Fibroblast of skin of right biceps (primary cell): ENCODE measurements at regions not wholly inside any gene's neighbourhood (a gene's known extent, or its start where the extent isn't known, plus 50 kb on each side); places are given as distances from the start of the nearest gene placed in this dataset.
"Not testable (repeated sequence)": the region's sequence is repeated elsewhere in the genome, so short reads cannot be mapped to it uniquely, and the experiment has no call there.

Experiments used
- DNase-seq: peaks from one replicate; pipeline ENCODE4 v3.0.0-alpha.2; 2013

DNA sequence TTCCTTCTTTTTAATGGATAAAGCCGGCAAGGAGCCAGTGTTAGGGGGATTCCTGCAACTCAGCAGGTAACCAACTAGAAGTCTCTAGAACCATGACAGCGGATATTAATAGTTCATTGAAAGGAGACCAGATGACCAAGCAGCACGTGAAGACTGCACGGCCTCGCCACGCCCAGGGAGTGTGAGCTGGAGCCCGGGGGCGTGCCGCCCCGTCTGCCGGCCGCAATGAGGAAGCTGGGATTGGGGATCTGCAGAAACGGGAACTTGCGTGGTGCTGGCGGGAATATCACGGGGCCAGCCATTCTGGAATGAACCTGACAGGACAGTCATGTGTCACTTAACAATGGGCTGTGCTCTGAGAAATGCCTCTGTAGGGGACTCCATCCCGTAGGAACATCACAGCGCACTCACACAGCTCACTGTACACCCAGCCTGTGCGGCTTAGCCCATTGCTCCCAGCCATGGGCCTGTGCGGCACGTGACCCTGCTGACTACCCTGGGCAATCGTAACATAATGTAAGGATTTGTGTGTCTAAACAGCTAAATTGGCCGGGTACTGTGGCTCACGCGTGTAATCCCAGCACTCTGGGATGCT lies 4092.8 kb upstream of the TPTE start:
- not testable (repeated sequence) for DNase-seq

DNA sequence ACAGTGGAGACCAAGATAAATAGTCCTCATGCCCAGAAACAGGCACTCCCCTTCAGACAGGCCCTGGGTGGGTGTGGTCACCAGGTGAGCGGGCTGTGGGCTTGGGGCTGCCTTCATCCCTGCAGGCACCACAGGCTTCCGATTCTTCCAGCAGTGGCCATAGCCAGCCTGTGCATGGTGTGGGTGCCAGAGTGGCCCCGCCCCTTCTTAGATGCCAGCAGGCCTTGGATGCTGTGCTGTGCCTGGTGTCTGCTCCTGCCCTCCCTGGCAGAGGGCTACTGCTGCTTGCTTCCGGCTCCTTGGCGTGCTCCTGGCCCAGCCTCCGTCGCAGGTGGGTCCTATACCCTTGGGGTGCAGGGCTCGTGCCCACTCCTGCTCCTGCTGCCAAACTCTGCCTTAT lies 4091.5 kb upstream of the TPTE start:
- DNase-seq = not testable (repeated sequence)

DNA sequence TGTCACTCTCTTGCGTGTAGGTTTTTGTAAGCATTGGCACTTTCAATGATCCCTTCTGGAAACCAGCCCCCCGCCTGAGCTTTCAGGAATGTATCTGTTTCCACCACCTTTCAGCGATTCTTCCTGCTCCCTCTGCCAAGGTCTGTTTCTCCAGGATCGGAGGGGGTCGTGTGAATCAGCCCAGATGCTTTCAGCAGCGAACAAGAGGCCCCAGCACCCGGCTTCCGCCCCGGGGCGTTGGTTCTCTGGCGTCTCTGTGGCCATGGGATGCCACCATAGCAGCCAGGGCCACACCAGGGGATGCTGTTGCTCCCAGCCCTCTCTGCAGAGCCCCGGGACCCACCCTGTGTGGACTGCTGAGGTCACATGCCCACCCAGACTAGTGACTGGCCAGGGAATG lies 4088.2 kb upstream of the TPTE start:
- not testable (repeated sequence) for DNase-seq

- DNase-seq = not testable (repeated sequence)
These were observed 4085.2 kb upstream of the TPTE start for GRCh38 chr21:6436205-6436604.

GRCh38 chr21:6436971-6437833 lies 4084.2 kb upstream of the TPTE start:
- DNase-seq = not testable (repeated sequence)

DNA sequence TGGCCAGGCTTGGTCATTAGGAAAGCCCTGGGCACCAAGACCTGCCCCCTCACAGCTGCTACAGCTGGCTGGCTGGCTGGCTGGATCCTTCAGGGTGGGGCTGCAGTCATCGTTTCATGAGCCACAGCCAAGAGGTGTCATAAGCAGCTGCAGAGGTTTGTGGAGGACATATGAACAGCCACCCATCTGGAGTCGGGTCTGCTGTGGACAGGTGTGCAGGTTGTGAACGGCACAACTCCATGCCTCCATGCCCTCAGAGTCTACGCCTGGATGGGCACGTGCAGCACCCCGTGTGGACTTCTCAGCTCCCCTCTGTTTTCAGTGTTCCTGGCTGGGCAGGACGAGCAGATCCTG lies 4083.6 kb upstream of the TPTE start:
- not testable (repeated sequence) for DNase-seq

DNA sequence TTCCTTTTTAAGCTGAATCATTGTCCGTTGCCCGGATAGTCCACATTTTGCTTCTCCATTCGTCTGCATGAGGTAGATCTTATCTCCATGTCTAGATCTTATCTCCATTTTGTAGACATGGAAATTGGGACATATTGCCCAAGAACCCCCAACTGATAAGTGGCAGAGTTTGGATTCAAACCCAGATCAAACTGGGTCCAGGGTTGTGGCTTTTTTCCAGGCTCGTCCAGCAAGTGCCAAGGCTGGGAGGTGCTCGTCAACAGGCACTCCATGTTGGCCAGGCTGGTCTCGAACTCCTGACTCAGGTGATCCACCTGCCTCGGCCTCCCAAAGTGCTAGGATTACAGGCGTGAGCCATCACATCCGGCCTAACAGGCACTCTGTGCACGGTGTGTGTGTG lies 4082.3 kb upstream of the TPTE start:
- not testable (repeated sequence) for DNase-seq

DNA sequence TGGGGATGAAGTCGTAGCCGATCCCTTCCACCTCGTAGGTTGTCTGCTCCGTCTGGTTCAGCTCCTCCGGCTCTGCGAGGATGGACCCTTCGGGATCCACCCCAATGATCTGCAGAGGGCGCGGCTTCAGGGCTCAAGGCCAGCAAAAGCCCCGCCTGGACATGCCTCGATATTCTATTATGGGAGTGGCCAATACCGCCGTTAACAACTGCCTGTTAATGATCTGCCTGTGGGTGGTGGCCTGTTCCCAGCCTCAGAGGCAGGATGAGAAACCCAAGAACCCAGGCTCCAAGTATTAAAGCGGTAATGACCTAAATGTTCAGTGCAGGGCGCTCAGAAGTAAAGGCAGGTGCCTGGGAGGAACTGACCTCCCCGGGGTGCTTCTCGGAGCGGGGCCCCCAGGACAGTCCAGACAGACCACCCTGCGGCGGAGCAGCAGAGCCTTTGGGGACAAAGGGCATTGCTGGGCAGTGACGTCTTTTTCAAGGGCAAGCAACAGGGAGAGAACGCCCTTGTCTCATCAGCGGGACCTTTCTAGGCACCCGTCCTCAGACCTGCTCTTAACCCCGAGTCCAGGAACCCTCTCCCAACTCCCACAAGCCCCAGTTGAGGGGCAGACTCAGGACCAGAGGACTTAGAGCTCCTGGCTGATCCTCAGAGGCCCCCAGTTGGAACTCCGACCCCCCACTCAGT lies 4066.6 kb upstream of the TPTE start:
- not testable (repeated sequence) for DNase-seq

GRCh38 chr21:6456011-6456661 lies 4065.2 kb upstream of the TPTE start:
- DNase-seq = not testable (repeated sequence)

- DNase-seq = not testable (repeated sequence)
These were observed 4061.6 kb upstream of the TPTE start for GRCh38 chr21:6459761-6460160.

GRCh38 chr21:6461358-6461757 lies 4060.0 kb upstream of the TPTE start:
- not testable (repeated sequence) for DNase-seq

GRCh38 chr21:6464419-6464818 lies 4057.0 kb upstream of the TPTE start:
- not testable (repeated sequence) for DNase-seq

- not testable (repeated sequence) for DNase-seq
These were observed 4055.2 kb upstream of the TPTE start for GRCh38 chr21:6466081-6466698.

DNA sequence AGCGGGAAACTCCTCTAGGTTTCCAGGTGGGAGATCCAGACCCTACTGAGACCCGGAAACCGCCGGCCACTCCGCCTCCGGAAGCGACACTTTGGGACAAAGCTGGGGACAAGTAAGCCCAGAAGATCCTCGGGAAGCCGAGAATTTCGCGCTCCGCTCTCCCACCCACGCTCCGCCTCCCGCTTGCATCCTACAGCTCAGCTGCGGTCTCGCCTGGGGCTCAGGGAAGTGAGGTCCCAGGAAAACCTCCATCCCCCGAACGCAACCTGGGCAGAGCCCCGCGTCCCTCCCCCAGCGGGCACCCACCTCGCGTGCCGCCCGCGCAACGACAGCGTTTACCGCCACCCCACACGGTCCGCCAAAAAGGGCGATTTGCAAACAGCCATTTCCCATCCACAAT lies 4054.7 kb upstream of the TPTE start:
- DNase-seq = not testable (repeated sequence)

- not testable (repeated sequence) for DNase-seq
These were observed 4054.1 kb upstream of the TPTE start for GRCh38 chr21:6467189-6467774.

- DNase-seq = not testable (repeated sequence)
These were observed 4053.5 kb upstream of the TPTE start for GRCh38 chr21:6467907-6468306.

GRCh38 chr21:6468331-6468860 lies 4053.0 kb upstream of the TPTE start:
- DNase-seq = not testable (repeated sequence)

GRCh38 chr21:6474250-6474968 lies 4047.0 kb upstream of the TPTE start:
- not testable (repeated sequence) for DNase-seq

DNA sequence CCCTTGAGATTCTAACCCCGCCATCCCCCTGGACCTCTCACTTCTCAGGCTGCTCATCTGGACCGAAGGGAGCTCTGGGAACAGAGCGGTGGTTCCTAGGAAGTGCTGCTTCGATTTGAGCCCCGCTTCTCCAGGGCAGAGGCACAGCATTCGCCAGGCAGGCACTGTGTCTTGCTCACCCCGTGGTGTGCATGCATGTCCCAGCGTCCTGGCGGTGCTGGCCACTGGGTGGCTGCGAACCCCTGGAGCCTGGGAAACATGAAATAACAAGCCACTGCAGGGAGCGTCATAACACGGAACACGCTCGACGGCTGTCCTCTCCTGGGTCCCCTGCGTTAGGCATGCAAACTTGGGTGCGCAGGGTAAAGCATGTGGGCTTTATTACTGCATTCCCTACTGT lies 4040.3 kb upstream of the TPTE start:
- not testable (repeated sequence) for DNase-seq

DNA sequence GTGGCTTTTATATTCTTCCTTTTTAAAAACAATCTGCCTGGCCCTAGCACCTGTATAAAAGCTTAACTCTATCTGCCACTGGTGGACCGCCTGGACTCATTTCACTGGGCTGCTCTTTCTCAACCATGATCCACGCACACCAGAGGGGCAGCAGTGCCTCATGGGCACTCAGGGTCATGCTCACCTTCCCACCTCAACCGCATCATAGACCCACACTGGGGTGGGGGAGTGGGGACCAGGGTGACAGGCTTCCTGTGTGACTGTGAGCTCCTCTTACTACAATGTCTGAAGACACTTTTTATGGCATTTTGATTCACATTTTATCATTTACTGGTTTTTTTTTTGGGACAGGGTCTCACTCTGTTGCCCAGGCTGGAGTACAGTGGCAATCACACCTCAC lies 4038.8 kb upstream of the TPTE start:
- not testable (repeated sequence) for DNase-seq

DNA sequence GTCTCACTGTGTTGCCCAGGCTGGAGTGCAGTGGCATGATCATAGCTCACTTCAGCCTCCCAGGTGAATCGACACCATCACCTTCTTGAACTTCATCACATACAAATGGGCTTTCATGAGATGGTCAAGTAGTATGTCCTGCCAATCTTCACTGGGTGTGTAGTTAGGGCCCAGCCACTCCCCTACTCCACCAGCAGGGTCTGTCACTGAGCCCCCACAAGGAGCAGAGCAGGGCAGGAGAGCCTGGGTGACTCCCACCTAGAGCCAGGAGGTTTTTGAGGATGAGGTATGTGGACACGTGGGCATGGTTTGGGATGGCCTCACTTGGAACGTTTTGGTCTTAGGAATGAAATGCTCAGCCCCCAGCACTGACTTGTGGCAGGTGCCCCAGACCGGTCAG lies 4037.7 kb upstream of the TPTE start:
- DNase-seq = not testable (repeated sequence)
